ENCODE measurements at regions not wholly inside any gene's neighbourhood (a gene's known extent, or its start where the extent isn't known, plus 50 kb on each side); places are given as distances from the start of the nearest gene placed in this dataset.
"Not testable (repeated sequence)": the region's sequence is repeated elsewhere in the genome, so short reads cannot be mapped to it uniquely, and the experiment has no call there.

DNA sequence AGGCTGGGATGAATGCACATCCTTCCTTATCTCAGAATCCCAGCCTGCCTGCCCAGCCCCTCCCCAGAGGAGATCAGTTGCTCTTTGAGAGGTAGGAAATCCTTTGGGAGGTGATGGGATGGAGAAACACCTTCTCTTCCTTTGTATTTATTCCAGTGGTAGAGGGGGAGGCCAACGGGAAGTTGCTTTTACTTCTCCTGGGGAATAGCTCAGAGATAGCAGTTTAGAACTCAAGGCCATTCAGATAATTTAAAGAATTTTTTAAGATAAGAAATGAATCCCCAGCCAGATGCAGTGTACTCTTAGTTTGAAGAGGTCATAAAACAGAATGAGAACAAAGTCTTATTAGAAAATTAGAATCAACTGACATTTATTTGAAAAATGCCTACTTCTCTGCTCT, 67.4 kb upstream of the PPM1B start:
- TF ChIP-seq, protein P1, sequence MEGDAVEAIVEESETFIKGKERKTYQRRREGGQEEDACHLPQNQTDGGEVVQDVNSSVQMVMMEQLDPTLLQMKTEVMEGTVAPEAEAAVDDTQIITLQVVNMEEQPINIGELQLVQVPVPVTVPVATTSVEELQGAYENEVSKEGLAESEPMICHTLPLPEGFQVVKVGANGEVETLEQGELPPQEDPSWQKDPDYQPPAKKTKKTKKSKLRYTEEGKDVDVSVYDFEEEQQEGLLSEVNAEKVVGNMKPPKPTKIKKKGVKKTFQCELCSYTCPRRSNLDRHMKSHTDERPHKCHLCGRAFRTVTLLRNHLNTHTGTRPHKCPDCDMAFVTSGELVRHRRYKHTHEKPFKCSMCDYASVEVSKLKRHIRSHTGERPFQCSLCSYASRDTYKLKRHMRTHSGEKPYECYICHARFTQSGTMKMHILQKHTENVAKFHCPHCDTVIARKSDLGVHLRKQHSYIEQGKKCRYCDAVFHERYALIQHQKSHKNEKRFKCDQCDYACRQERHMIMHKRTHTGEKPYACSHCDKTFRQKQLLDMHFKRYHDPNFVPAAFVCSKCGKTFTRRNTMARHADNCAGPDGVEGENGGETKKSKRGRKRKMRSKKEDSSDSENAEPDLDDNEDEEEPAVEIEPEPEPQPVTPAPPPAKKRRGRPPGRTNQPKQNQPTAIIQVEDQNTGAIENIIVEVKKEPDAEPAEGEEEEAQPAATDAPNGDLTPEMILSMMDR (IDR thresholded peaks at IDR 0.05; ENCODE audit: control insufficient read depth, extremely low read depth, insufficient read depth), result no peak

DNA sequence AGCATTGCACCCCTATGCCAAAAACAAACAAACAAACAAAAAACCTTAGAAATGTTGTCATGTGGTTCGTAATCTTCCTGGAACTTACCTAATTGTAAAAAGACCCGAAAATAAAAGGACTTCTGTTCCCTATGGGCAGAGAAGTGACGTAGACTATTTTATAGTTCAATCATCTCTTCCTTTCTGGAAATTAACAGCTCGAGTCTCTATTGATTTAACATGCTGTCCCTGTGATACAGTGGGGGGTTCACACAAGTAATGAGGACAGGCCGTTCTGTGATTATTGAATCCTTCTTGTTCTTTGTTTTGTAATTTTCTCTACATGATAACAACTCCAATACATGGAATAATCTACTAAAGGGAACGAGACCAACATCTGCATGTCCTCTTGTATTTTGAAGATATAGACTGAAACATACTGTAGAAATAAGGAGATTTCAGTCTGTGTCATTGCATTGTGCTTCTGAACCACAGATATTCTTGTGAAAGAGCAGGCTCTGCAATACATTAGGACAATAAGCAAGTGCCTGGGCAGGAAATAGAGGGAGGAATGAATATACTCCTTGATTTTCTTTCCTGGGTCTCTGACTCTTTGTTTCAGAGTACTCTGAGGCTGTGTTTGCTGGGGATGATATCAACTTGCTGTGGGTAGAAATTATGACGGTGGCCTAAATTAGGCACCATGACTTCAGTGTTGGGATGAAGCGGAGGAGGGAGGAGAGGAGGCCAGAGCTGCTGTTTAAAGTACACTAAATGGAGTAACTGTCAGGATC, 65.7 kb upstream of the PPM1B start:
- no peak for DNase-seq (ENCODE audit: low read depth)
- TF ChIP-seq, protein P1 (IDR thresholded peaks at IDR 0.05; ENCODE audit: control insufficient read depth, extremely low read depth, insufficient read depth), result no peak
- no peak overlapping the region for H3K4me3 ChIP-seq (ENCODE audit: low read depth, low read length)

More for the DNA sequence above, 67.4 kb upstream of the PPM1B start:
- no peak overlapping the region for H3K4me3 ChIP-seq (ENCODE audit: low read depth, low read length)
- no peak for DNase-seq (ENCODE audit: low read depth)

DNA sequence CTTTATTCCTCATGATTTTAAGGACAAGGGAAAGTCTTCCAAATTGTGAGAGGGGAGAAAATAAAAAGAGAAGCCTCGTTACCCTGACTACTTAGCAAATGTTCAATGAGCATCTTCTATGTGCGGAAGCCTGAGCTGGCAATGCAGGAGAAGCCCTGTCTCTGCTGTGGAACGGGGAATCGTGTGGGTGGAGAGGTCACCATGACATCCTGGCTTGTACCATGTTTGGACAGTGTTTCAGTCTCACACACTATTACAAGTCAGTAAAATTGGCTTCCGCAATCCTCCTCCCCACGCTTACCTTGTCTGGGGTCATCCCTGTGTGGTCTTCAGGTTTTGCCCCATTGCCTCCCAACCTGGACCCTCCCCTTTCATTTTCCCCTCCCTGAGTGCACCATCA, 65.0 kb upstream of the PPM1B start:
- no peak overlapping the region for H3K4me3 ChIP-seq (ENCODE audit: low read depth, low read length)
- no peak for DNase-seq (ENCODE audit: low read depth)
- TF ChIP-seq, protein P1 (IDR thresholded peaks at IDR 0.05; ENCODE audit: control insufficient read depth, extremely low read depth, insufficient read depth), result no peak

DNA sequence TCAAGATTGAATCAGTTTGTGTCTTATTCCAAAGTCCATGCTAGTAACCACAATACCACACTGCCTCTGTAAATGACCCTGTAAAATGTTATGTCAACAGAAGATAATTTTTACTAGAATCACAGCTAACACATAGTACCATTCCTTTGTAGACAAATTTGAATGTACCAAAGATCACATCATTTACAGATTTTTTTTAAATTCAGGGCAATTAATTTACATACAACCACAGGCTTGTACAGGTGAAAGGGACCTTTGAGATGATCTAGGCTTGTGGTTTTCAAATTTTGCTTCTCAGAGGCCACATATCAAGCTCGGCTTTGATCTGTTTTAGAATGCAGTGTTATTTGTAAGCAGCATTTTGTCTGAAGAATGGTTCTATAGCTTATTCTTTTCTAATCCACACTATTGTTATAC, 63.8 kb upstream of the PPM1B start:
- peak; percentile 26 for DNase-seq (ENCODE audit: low read depth)
- TF ChIP-seq, protein P1 (IDR thresholded peaks at IDR 0.05; ENCODE audit: control insufficient read depth, extremely low read depth, insufficient read depth), result no peak
- no peak overlapping the region for H3K4me3 ChIP-seq (ENCODE audit: low read depth, low read length)

DNA sequence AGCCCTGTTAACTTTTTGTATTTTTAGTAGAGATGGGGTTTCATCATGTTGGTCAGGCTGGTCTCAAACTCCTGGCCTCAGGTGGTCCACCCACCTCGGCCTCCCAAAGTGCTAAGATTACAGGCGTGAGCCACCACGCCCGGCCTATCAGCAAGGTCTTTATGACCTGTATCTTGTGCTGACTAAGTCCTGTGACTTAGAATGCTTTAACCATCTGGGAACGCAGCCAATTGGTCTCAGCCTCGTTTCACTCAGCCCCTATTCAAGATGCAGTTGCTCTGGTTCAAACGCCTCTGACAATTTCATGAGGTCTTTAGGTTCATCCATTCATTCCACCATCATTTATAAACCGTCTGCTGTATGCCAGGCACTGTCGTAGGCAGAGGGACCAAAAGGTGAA, 62.2 kb upstream of the PPM1B start:
- H3K4me3 ChIP-seq (ENCODE audit: low read depth, low read length); DNase-seq (ENCODE audit: low read depth): not testable (repeated sequence)

DNA sequence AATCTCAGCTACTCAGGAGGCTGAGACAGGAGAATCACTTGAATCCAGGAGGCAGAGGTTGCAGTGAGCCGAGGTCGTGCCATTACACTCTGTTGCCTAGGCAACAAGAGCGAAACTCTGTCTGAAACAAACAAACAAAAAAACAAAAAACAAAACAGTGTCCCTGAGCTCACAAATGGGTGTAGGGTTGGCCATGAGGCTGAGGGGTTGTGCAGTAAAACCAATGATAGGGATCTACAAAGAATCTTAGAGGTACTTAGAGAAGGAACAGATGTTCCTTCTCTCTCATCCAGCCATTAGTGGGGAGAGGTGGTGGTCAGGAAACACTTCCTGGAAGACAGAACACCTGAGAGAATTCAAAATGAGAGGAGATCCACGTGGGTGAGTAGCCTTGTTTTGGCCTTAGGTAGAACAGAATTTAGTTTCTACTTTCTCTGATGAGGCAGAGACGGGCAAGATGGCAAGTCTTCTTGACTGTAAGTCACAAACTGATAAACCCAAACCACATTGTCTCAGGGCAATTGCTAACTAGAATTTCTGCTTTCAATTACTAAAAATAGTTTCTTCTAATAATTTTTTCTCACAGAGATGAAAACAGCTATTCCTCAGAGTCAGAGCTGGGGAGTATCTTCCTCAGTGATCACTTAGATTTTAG, 61.5 kb upstream of the PPM1B start:
- no peak for DNase-seq (ENCODE audit: low read depth)
- no peak overlapping the region for H3K4me3 ChIP-seq (ENCODE audit: low read depth, low read length)
- TF ChIP-seq, protein P1 (IDR thresholded peaks at IDR 0.05; ENCODE audit: control insufficient read depth, extremely low read depth, insufficient read depth), result no peak

DNA sequence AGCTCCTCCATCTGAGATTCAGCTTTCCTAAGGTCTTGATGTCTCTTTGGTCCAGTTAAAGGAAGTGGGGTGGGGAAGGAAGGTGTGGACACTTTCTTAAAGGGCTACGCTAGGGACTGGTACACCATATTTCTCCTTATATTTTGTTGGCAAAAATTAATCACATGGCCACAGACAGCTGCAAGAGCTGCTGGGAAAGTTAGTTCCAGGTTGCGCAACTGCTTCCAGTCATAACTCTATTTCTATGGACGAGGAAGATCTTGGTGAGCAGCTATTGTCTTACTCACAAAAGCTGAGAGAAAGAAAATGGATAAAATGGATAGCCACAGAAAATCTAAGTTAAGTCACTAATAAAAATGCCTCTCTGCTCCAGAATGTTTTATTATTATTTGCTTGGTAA, 60.7 kb upstream of the PPM1B start:
- DNase-seq (ENCODE audit: low read depth), result no peak
- no peak overlapping the region for H3K4me3 ChIP-seq (ENCODE audit: low read depth, low read length)
- TF ChIP-seq, protein P1 (IDR thresholded peaks at IDR 0.05; ENCODE audit: control insufficient read depth, extremely low read depth, insufficient read depth), result no peak
